ENCODE measurements at regions not wholly inside any gene's neighbourhood (a gene's known extent, or its start where the extent isn't known, plus 50 kb on each side); places are given as distances from the start of the nearest gene placed in this dataset.

DNA sequence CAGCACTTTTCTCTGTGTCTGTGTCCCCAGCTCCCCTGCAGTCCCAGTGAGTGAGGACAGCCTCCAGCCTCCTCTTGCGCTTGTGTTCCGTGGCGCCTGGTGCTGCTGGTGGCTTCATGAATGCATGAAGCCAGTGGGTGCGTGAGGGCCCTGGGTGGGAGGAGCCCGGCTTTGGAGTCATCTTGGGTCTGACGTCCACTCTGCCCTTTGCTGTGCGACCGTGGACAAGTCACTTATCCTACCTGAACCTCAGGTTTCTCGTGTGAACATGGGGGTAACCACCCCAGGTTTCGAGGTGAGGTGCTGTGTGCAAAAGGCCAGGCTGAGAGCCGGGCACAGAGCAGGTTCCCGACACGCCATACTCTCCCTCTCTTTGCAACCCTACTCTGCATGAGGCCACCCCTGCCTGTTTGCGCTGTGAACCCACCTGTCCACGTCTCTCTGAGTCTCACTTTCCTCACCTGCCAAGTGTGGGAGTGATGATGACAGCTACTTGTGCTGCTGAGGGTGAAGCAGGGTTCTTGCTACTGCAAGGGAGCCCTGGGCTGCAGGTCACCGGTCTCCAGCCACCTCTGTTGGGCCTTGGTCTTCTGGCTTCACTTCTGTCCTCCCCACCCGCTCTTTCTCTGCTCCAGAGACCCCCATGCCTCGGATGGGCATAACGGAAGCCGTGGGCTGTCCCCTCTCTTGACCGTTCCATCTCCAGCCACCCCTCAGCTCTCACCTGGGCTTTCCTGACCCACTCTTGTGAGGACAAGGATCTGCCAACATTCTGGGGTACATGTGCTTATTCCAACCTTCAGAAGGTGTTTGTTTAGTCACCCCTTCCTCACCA, 537.6 kb downstream of the TBC1D22A start:
- Histone ChIP-seq H3K27me3 (ENCODE audit: low read depth, low read length) (no peaks in the 10 kb centered on the region), H3K4me3 (ENCODE audit: low read depth in 1 of 2, low read length in 2 of 2) (no peak overlapping the region), H3K36me3 (ENCODE audit: control insufficient read depth in 1 of 2, insufficient read depth in 2 of 2, low read length in 2 of 2) (no peaks in the 10 kb centered on the region), H3K27ac (ENCODE audit: low read length) (no peak overlapping the region), H3K4me1 (ENCODE audit: control insufficient read depth in 1 of 2, insufficient read depth in 2 of 2, low read length in 2 of 2) (no peaks in the 10 kb centered on the region), H3K9me3 (ENCODE audit: control insufficient read depth in 1 of 2, low read length in 2 of 2) (no peaks in the 10 kb centered on the region)

DNA sequence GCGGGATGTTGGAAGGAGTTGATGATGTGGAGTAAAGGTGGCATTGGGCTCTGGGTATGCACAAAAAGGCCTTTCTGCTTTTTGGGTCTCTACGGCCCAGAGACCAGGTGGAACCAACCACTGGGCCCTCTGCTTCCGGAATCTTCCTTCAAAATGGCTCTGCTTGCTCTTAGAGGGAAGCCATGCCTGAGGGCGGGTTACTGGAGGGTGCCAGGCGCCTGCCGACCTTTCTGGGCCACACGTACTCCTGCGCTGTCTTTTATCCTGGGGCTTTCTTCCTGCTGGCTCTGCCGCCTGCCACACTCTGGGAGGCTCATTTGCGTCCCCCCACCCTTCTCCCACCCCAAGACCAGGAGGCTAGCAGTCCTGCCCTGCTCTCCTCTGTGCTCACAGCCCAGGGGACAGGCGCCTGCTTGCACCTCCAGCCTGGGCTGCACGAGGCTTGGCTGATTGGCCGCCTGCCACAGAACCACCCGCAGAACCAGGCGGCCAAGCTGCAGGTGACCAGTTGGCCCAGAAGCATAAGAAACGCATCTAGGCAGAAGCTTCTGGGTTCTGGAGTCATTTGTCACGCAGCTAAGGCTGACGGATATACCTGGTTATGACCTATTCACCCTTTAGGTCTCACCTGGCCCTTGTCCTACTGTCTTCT, 536.9 kb downstream of the TBC1D22A start:
- Histone ChIP-seq H3K36me3 (ENCODE audit: control insufficient read depth in 1 of 2, insufficient read depth in 2 of 2, low read length in 2 of 2) (no peaks in the 10 kb centered on the region), H3K4me3 (ENCODE audit: low read depth in 1 of 2, low read length in 2 of 2) (no peak overlapping the region), H3K27ac (ENCODE audit: low read length) (no peak overlapping the region), H3K27me3 (ENCODE audit: low read depth, low read length) (no peaks in the 10 kb centered on the region), H3K4me1 (ENCODE audit: control insufficient read depth in 1 of 2, insufficient read depth in 2 of 2, low read length in 2 of 2) (no peaks in the 10 kb centered on the region), H3K9me3 (ENCODE audit: control insufficient read depth in 1 of 2, low read length in 2 of 2) (no peaks in the 10 kb centered on the region)

DNA sequence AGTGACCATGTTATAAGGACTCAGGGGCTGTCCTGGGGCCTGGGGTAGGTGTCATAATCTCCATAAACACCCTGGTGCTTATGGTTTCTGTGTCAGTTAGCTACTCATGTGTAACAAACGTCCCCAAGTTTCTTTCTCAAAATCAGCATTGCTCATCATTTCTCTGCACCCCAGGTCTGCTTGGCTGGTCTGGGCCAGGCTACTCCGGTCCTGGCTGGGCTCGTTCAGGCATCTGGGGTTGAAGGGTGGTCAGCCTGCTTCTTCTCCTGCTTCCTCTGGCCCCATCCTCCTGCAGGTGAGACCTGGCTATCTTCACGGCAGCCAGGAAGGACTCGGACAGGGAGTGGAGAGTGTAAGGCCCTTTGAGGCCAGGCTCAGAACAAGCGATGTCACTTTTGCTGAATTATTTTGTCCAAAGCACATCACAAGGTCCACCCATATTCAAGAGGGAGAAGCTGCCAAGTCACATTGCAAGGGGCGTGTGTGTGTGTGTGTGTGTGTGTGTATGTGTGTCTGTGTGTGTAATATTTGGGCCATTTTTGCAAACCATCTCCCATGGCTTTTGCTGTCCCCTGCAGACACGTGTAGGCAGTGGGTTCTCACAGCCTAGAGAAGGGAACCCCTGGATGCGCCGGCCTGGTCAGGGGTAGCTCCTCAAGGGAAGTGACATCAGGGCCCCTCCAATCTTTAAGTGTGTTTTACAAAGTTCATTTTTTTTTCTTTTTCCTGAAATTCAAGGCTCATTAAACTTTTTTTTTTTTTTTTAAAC, 535.8 kb downstream of the TBC1D22A start:
- H3K27me3 ChIP-seq (ENCODE audit: low read depth, low read length) = no peaks in the 10 kb centered on the region
- no peak overlapping the region for H3K4me3 ChIP-seq (ENCODE audit: low read depth in 1 of 2, low read length in 2 of 2)
- H3K4me1 ChIP-seq (ENCODE audit: control insufficient read depth in 1 of 2, insufficient read depth in 2 of 2, low read length in 2 of 2) = no peaks in the 10 kb centered on the region
- no peaks in the 10 kb centered on the region for H3K36me3 ChIP-seq (ENCODE audit: control insufficient read depth in 1 of 2, insufficient read depth in 2 of 2, low read length in 2 of 2)
- no peaks in the 10 kb centered on the region for H3K9me3 ChIP-seq (ENCODE audit: control insufficient read depth in 1 of 2, low read length in 2 of 2)
- no peak overlapping the region for H3K27ac ChIP-seq (ENCODE audit: low read length)

DNA sequence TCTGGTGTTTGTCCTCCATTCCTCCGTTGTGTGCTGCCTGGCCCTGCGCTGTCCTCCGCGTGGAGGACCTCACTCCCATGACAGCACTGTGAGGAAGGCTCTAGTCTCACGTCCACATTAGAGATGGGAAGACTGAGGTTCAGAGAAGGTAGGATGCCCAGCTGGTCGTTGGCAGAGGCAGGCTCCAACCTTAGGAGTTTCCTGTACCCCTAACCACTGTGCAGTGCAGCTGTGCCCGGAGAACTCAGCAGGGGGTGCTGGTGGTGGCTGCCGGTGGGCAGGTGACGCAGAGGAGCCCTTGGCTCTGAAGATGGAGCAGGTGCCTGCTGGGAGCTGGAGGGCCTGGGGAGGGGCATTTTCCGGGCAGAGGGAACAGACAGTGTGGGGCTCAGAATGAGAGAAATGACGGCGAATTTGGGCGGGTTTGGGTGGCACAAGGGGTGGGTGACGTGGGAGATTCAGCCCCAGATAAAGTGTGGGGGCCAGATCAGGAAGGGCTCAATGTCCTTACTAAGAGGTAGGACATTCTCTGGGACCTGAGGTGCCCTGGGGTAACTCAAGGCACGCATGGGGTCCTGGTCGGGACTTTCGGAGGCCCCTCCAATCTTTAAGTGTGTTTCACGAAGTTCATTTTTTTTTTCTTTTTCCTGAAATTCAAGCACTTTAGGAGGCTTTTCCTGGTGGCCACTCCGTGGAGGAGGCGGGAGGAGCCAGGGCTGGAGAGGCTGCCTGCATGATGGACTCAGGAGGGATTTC, 535.0 kb downstream of the TBC1D22A start:
- Histone ChIP-seq H3K27me3 (ENCODE audit: low read depth, low read length) (no peaks in the 10 kb centered on the region), H3K4me3 (ENCODE audit: low read depth in 1 of 2, low read length in 2 of 2) (no peak overlapping the region), H3K36me3 (ENCODE audit: control insufficient read depth in 1 of 2, insufficient read depth in 2 of 2, low read length in 2 of 2) (no peaks in the 10 kb centered on the region), H3K4me1 (ENCODE audit: control insufficient read depth in 1 of 2, insufficient read depth in 2 of 2, low read length in 2 of 2) (no peaks in the 10 kb centered on the region), H3K27ac (ENCODE audit: low read length) (no peak overlapping the region), H3K9me3 (ENCODE audit: control insufficient read depth in 1 of 2, low read length in 2 of 2) (no peaks in the 10 kb centered on the region)

DNA sequence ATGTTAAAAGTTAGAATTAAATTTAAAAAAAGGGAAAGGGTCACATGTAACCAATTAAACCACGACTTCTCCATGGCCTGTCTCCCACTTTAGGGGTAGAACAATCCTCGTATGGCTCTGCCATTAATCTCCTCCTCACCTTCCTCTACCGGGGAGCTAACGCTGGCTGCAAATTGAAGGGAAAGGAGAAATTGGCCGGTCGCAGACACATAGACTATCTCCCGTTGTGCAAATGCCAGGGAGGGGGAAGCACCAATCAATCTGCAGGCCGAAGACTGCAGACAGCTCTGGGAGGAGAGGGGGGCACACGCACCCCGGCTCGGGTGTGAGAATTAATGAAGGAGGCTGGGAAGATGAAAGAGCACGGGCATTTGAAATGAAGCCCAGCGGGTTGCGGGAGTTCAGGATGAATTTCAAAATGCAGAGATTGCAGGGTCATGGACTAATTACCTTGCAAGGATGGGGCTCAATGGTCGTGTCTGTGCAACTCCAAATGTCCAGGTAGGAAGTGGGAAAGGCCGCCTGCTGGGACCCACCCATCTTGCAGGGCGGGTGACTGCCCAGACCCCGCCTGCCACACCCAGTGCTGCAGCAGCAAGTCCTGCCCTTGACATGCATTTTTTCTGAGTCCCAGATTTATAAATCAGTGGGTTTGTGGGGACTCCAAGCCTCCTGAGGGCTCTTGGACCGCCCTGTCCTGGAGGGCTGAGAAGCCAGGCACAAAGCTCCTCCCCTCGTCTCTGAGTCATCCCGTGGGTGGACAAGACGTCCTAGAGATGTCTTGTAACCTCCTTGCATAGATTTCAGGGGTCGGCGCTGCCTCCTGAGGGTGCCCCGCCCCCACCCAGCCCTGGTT, 534.2 kb downstream of the TBC1D22A start:
- Histone ChIP-seq H3K27ac (ENCODE audit: low read length) (no peak overlapping the region), H3K4me1 (ENCODE audit: control insufficient read depth in 1 of 2, insufficient read depth in 2 of 2, low read length in 2 of 2) (no peaks in the 10 kb centered on the region), H3K9me3 (ENCODE audit: control insufficient read depth in 1 of 2, low read length in 2 of 2) (no peaks in the 10 kb centered on the region), H3K27me3 (ENCODE audit: low read depth, low read length) (no peaks in the 10 kb centered on the region), H3K36me3 (ENCODE audit: control insufficient read depth in 1 of 2, insufficient read depth in 2 of 2, low read length in 2 of 2) (no peaks in the 10 kb centered on the region), H3K4me3 (ENCODE audit: low read depth in 1 of 2, low read length in 2 of 2) (no peak overlapping the region)

DNA sequence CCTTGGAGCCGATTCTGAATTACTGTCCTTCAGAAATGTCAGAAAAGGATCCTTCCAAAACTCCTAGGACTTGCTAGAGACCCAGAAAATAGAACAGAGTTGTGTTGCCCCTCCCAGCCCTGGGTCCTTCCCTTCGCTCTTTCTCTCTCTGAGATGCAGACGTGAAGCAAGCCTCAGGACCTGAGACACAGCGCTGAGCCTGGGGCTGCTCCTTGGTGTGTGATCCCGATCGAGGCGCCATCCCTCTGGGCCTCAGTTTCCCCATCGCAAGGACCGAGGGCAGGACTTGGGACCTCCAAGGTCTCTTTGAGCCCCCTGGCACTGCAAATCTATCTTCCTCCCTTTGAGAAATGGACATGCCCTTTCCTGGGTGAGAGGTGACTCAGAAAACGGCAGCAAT, 533.5 kb downstream of the TBC1D22A start:
- H3K4me3 ChIP-seq (ENCODE audit: low read depth in 1 of 2, low read length in 2 of 2) = no peak overlapping the region
- H3K4me1 ChIP-seq (ENCODE audit: control insufficient read depth in 1 of 2, insufficient read depth in 2 of 2, low read length in 2 of 2) = no peaks in the 10 kb centered on the region
- H3K9me3 ChIP-seq (ENCODE audit: control insufficient read depth in 1 of 2, low read length in 2 of 2) = no peaks in the 10 kb centered on the region
- no peaks in the 10 kb centered on the region for H3K36me3 ChIP-seq (ENCODE audit: control insufficient read depth in 1 of 2, insufficient read depth in 2 of 2, low read length in 2 of 2)
- no peaks in the 10 kb centered on the region for H3K27me3 ChIP-seq (ENCODE audit: low read depth, low read length)
- no peak overlapping the region for H3K27ac ChIP-seq (ENCODE audit: low read length)

DNA sequence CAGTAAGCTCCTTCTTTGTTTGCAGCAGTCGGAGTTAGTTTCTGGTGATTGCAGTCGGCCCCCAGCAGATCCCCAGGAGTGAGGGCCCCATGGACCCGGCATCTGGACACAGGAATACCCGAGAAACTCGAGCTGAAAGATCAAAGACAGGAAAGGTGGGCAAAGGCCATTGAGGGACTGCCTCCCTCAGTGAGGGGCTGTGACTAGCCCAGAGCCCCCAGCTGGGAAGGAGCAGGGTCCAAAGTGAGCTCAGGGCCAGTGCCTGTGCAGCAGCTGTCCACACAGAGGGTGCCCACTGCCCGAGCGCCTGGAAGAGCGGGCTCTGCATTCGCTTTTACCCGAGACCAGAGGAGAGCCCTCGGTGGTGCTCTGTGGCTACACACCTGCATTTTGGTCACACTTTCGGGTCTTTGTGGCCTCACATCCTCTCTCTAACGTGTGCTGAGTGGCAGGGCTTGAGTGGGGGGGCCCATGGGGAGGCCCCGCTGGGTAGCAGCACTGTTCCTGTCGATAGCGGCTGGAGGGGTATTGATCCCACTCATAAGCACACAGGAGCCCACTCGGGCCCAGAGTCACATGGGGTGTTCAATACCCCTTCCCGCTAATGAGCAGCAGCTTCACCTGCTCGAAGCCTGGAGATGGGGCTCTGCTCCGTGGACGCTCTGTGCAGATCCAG, 532.9 kb downstream of the TBC1D22A start:
- H3K4me1 ChIP-seq (ENCODE audit: control insufficient read depth in 1 of 2, insufficient read depth in 2 of 2, low read length in 2 of 2) = no peaks in the 10 kb centered on the region
- H3K9me3 ChIP-seq (ENCODE audit: control insufficient read depth in 1 of 2, low read length in 2 of 2) = no peaks in the 10 kb centered on the region
- H3K27ac ChIP-seq (ENCODE audit: low read length) = no peak overlapping the region
- H3K4me3 ChIP-seq (ENCODE audit: low read depth in 1 of 2, low read length in 2 of 2) = no peak overlapping the region
- H3K36me3 ChIP-seq (ENCODE audit: control insufficient read depth in 1 of 2, insufficient read depth in 2 of 2, low read length in 2 of 2) = no peaks in the 10 kb centered on the region
- H3K27me3 ChIP-seq (ENCODE audit: low read depth, low read length) = no peaks in the 10 kb centered on the region

DNA sequence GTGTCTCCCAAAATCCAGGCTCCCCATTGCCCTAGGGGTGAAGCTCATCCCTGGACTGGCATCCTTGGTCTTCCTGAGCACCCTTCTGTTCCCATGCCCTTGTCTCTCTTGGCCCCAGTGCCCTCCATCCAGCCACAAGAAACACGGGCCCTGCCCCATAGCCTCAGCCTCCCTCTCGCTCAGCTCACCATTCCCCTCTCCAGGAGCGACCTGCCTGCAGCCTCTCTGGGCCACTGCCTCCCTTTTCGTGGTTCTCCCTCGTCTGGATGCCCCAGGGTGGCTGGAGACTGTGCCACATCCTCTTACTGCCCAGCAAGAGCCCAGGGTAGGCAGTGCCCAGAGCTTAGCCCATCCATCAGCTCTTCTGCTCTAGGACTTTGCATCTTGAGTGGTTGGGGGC, 532.1 kb downstream of the TBC1D22A start:
- no peaks in the 10 kb centered on the region for H3K27me3 ChIP-seq (ENCODE audit: low read depth, low read length)
- H3K36me3 ChIP-seq (ENCODE audit: control insufficient read depth in 1 of 2, insufficient read depth in 2 of 2, low read length in 2 of 2) = no peaks in the 10 kb centered on the region
- no peaks in the 10 kb centered on the region for H3K9me3 ChIP-seq (ENCODE audit: control insufficient read depth in 1 of 2, low read length in 2 of 2)
- no peak overlapping the region for H3K4me3 ChIP-seq (ENCODE audit: low read depth in 1 of 2, low read length in 2 of 2)
- no peaks in the 10 kb centered on the region for H3K4me1 ChIP-seq (ENCODE audit: control insufficient read depth in 1 of 2, insufficient read depth in 2 of 2, low read length in 2 of 2)
- H3K27ac ChIP-seq (ENCODE audit: low read length) = no peak overlapping the region

DNA sequence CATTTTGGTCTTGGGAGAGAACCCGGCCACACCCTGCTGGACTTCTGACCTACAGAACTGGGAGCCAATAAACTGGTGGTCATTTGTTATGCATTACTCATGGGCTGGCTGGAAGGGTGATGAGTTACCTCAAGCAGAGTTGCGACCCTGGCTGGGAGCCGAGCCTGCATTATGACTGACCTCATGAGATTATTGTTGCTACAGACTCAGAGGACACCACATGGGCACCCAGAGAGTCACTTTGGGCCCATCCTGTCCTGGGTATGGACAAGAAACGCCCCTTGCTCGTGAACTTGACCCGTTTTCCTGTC, 531.7 kb downstream of the TBC1D22A start:
- no peaks in the 10 kb centered on the region for H3K9me3 ChIP-seq (ENCODE audit: control insufficient read depth in 1 of 2, low read length in 2 of 2)
- H3K27ac ChIP-seq (ENCODE audit: low read length) = no peak overlapping the region
- H3K4me1 ChIP-seq (ENCODE audit: control insufficient read depth in 1 of 2, insufficient read depth in 2 of 2, low read length in 2 of 2) = no peaks in the 10 kb centered on the region
- H3K36me3 ChIP-seq (ENCODE audit: control insufficient read depth in 1 of 2, insufficient read depth in 2 of 2, low read length in 2 of 2) = no peaks in the 10 kb centered on the region
- no peak overlapping the region for H3K4me3 ChIP-seq (ENCODE audit: low read depth in 1 of 2, low read length in 2 of 2)
- H3K27me3 ChIP-seq (ENCODE audit: low read depth, low read length) = no peaks in the 10 kb centered on the region

Measured in muscle layer of duodenum (tissue), 2 donors.